ENCODE measurements at regions not wholly inside any gene's neighbourhood (a gene's known extent, or its start where the extent isn't known, plus 50 kb on each side); places are given as distances from the start of the nearest gene placed in this dataset.

- Histone ChIP-seq H3K36me3 (ENCODE audit: control insufficient read depth, low read length) (no peaks in the 10 kb centered on the region), H3K9me3 (ENCODE audit: control insufficient read depth, insufficient read depth, low read length) (no peaks in the 10 kb centered on the region), H3K4me2 (ENCODE audit: low read length) (no peak overlapping the region), H3K4me3 (ENCODE audit: low read length) (no peak overlapping the region), H3K4me1 (ENCODE audit: control insufficient read depth, low read length) (no peaks in the 10 kb centered on the region), H3F3A (ENCODE audit: control insufficient read depth, insufficient read depth) (no peaks in the 10 kb centered on the region), H3K27ac (ENCODE audit: low read depth, low read length) (no peak overlapping the region), H3K27me3 (ENCODE audit: control insufficient read depth, low read length) (no peaks in the 10 kb centered on the region), H4K20me1 (ENCODE audit: control insufficient read depth, insufficient read depth, low read depth, low read length) (no peaks in the 10 kb centered on the region), H3K9me2 (replicated peaks; ENCODE audit: control insufficient read depth, low read length) (no peaks in the 10 kb centered on the region), H3K79me2 (ENCODE audit: control insufficient read depth, low read length) (no peaks in the 10 kb centered on the region)
- no peak for TF ChIP-seq EZH2phosphoT487 (IDR thresholded peaks at IDR 0.05; ENCODE audit: borderline replicate concordance, low read length)
- TF ChIP-seq CTCF (IDR thresholded peaks at IDR 0.05; ENCODE audit: low read depth, low read length, poor library complexity, severe bottlenecking), result no peak
Observed at GRCh38 chr16:17951378-17951777, 385.2 kb downstream of the NPIPA8 start.

GRCh38 chr16:17949982-17950250 lies 386.6 kb downstream of the NPIPA8 start:
- no peaks in the 10 kb centered on the region for H3K9me2 ChIP-seq (replicated peaks; ENCODE audit: control insufficient read depth, low read length)
- no peak overlapping the region for H3K27ac ChIP-seq (ENCODE audit: low read depth, low read length)
- no peak overlapping the region for H3K4me3 ChIP-seq (ENCODE audit: low read length)
- H3K9me3 ChIP-seq (ENCODE audit: control insufficient read depth, insufficient read depth, low read length), result no peaks in the 10 kb centered on the region
- H4K20me1 ChIP-seq (ENCODE audit: control insufficient read depth, insufficient read depth, low read depth, low read length), result no peaks in the 10 kb centered on the region
- no peaks in the 10 kb centered on the region for H3K4me1 ChIP-seq (ENCODE audit: control insufficient read depth, low read length)
- TF ChIP-seq CTCF (IDR thresholded peaks at IDR 0.05; ENCODE audit: low read depth, low read length, poor library complexity, severe bottlenecking), result no peak
- TF ChIP-seq EZH2phosphoT487 (IDR thresholded peaks at IDR 0.05; ENCODE audit: borderline replicate concordance, low read length), result no peak
- no peaks in the 10 kb centered on the region for H3K79me2 ChIP-seq (ENCODE audit: control insufficient read depth, low read length)
- no peak overlapping the region for H3K4me2 ChIP-seq (ENCODE audit: low read length)
- no peaks in the 10 kb centered on the region for H3K36me3 ChIP-seq (ENCODE audit: control insufficient read depth, low read length)
- no peaks in the 10 kb centered on the region for H3K27me3 ChIP-seq (ENCODE audit: control insufficient read depth, low read length)
- no peaks in the 10 kb centered on the region for H3F3A ChIP-seq (ENCODE audit: control insufficient read depth, insufficient read depth)

GRCh38 chr16:17949141-17949981 lies 387.2 kb downstream of the NPIPA8 start:
- H3K79me2 ChIP-seq (ENCODE audit: control insufficient read depth, low read length), result no peaks in the 10 kb centered on the region
- no peaks in the 10 kb centered on the region for H3K4me1 ChIP-seq (ENCODE audit: control insufficient read depth, low read length)
- no peaks in the 10 kb centered on the region for H3K27me3 ChIP-seq (ENCODE audit: control insufficient read depth, low read length)
- H3K27ac ChIP-seq (ENCODE audit: low read depth, low read length), result no peak overlapping the region
- H3F3A ChIP-seq (ENCODE audit: control insufficient read depth, insufficient read depth), result no peaks in the 10 kb centered on the region
- TF ChIP-seq CTCF (IDR thresholded peaks at IDR 0.05; ENCODE audit: low read depth, low read length, poor library complexity, severe bottlenecking), result no peak
- TF ChIP-seq EZH2phosphoT487 (IDR thresholded peaks at IDR 0.05; ENCODE audit: borderline replicate concordance, low read length), result no peak
- no peaks in the 10 kb centered on the region for H3K9me3 ChIP-seq (ENCODE audit: control insufficient read depth, insufficient read depth, low read length)
- H3K4me2 ChIP-seq (ENCODE audit: low read length), result no peak overlapping the region
- H3K36me3 ChIP-seq (ENCODE audit: control insufficient read depth, low read length), result no peaks in the 10 kb centered on the region
- no peak overlapping the region for H3K4me3 ChIP-seq (ENCODE audit: low read length)
- H4K20me1 ChIP-seq (ENCODE audit: control insufficient read depth, insufficient read depth, low read depth, low read length), result no peaks in the 10 kb centered on the region
- H3K9me2 ChIP-seq (replicated peaks; ENCODE audit: control insufficient read depth, low read length), result no peaks in the 10 kb centered on the region
